ENCODE measurements at regions not wholly inside any gene's neighbourhood (a gene's known extent, or its start where the extent isn't known, plus 50 kb on each side); places are given as distances from the start of the nearest gene placed in this dataset.

- TF ChIP-seq, protein P1, sequence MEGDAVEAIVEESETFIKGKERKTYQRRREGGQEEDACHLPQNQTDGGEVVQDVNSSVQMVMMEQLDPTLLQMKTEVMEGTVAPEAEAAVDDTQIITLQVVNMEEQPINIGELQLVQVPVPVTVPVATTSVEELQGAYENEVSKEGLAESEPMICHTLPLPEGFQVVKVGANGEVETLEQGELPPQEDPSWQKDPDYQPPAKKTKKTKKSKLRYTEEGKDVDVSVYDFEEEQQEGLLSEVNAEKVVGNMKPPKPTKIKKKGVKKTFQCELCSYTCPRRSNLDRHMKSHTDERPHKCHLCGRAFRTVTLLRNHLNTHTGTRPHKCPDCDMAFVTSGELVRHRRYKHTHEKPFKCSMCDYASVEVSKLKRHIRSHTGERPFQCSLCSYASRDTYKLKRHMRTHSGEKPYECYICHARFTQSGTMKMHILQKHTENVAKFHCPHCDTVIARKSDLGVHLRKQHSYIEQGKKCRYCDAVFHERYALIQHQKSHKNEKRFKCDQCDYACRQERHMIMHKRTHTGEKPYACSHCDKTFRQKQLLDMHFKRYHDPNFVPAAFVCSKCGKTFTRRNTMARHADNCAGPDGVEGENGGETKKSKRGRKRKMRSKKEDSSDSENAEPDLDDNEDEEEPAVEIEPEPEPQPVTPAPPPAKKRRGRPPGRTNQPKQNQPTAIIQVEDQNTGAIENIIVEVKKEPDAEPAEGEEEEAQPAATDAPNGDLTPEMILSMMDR (IDR thresholded peaks at IDR 0.05; ENCODE audit: control extremely low read depth in 1 of 3, insufficient read depth in 1 of 3, low read depth in 1 of 3, low read length in 3 of 3) = no peak
- no peak for TF ChIP-seq CREB1 (IDR thresholded peaks at IDR 0.05)
- TF ChIP-seq SIX5 (IDR thresholded peaks at IDR 0.05; ENCODE audit: low read depth, low read length) = no peak
- TF ChIP-seq, protein P2, sequence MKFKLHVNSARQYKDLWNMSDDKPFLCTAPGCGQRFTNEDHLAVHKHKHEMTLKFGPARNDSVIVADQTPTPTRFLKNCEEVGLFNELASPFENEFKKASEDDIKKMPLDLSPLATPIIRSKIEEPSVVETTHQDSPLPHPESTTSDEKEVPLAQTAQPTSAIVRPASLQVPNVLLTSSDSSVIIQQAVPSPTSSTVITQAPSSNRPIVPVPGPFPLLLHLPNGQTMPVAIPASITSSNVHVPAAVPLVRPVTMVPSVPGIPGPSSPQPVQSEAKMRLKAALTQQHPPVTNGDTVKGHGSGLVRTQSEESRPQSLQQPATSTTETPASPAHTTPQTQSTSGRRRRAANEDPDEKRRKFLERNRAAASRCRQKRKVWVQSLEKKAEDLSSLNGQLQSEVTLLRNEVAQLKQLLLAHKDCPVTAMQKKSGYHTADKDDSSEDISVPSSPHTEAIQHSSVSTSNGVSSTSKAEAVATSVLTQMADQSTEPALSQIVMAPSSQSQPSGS (IDR thresholded peaks at IDR 0.05; ENCODE audit: low read length) = no peak
- TF ChIP-seq, protein P3, sequence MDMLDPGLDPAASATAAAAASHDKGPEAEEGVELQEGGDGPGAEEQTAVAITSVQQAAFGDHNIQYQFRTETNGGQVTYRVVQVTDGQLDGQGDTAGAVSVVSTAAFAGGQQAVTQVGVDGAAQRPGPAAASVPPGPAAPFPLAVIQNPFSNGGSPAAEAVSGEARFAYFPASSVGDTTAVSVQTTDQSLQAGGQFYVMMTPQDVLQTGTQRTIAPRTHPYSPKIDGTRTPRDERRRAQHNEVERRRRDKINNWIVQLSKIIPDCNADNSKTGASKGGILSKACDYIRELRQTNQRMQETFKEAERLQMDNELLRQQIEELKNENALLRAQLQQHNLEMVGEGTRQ (IDR thresholded peaks at IDR 0.05; ENCODE audit: low read length) = no peak
- no peak for TF ChIP-seq SIN3A (conservative IDR thresholded peaks at IDR 0.05 in 1 of 2, IDR thresholded peaks at IDR 0.05 in 1 of 2; ENCODE audit: low read depth in 1 of 2, low read length in 2 of 2)
Observed at GRCh38 chr12:60842181-60842580, 1246.4 kb downstream of the SLC16A7 start (continued).
